Transverse colon (tissue), 4 donors: ENCODE measurements at regions not wholly inside any gene's neighbourhood (a gene's known extent, or its start where the extent isn't known, plus 50 kb on each side); places are given as distances from the start of the nearest gene placed in this dataset.

Source experiments
- CTCF ChIP-seq, 5 experiments: fragments of 200-600 bp in 3 of 5; fragments of 450-650 bp in 2 of 5; sonication (generic) in 3 of 5; IDR thresholded peaks; 1 replicate in 2 of 5; 2 replicates in 3 of 5; pipeline ENCODE4 v1.5.1; 2016 to 2017; ENCODE audit warnings: antibody characterized with exemption in 5 of 5, inconsistent platforms in 3 of 5, mild to moderate bottlenecking in 2 of 5, moderate library complexity in 1 of 5
- EP300 ChIP-seq: sonication (generic); formaldehyde crosslinking; IDR thresholded peaks from one replicate; pipeline ENCODE4 v1.6.1; 2017; ENCODE audit warnings: antibody characterized with exemption, low read depth
- POLR2A ChIP-seq: fragments of 450-650 bp; IDR thresholded peaks from one replicate; pipeline ENCODE4 v1.6.1; 2016; ENCODE audit warnings: antibody characterized with exemption, mild to moderate bottlenecking, moderate library complexity
- POLR2AphosphoS5 ChIP-seq, 3 donors: sonication (generic); formaldehyde crosslinking; IDR thresholded peaks; one replicate each; pipeline ENCODE4 v1.6.1; 2016; ENCODE audit warnings: antibody characterized with exemption in 3 of 3

GRCh38 chr10:108663587-108663986, 1259.7 kb downstream of the XPNPEP1 start:
- TF ChIP-seq CTCF (IDR thresholded peaks at IDR 0.05): no peak
- no peak for TF ChIP-seq POLR2AphosphoS5 (IDR thresholded peaks at IDR 0.05)
- TF ChIP-seq EP300: no peak
- no peak for TF ChIP-seq POLR2A
